Liver (tissue), 8 donors: ENCODE measurements at regions not wholly inside any gene's neighbourhood (a gene's known extent, or its start where the extent isn't known, plus 50 kb on each side); places are given as distances from the start of the nearest gene placed in this dataset.

Experiments used
- DNase-seq: peaks from one replicate; pipeline ENCODE4 v3.0.0-alpha.2; 2017; ENCODE audit warnings: low spot score
- H3K27ac ChIP-seq, 2 donors: one replicate each; pipeline ENCODE4 v1.7.0; 2013; ENCODE audit warnings: inconsistent platforms in 2 of 2, low read length in 2 of 2, control low read depth in 1 of 2, low read depth in 1 of 2, mild to moderate bottlenecking in 1 of 2
- H3K27me3 ChIP-seq, 4 donors: one replicate each; pipeline versions ENCODE4 v1.6.1 to v1.7.0; 2013; ENCODE audit warnings: low read length in 3 of 4, inconsistent platforms in 1 of 4, mild to moderate bottlenecking in 1 of 4, moderate library complexity in 1 of 4; ENCODE audit not compliant: control insufficient read depth in 4 of 4, insufficient read depth in 4 of 4
- H3K36me3 ChIP-seq, 4 donors: one replicate each; pipeline versions ENCODE4 v1.6.1 to v1.7.0; 2013; ENCODE audit warnings: low read length in 3 of 4, mild to moderate bottlenecking in 3 of 4, low read depth in 1 of 4, moderate library complexity in 1 of 4; ENCODE audit not compliant: control insufficient read depth in 4 of 4, insufficient read depth in 3 of 4
- H3K4me1 ChIP-seq, 4 donors: one replicate each; pipeline versions ENCODE4 v1.6.1 to v1.7.0; 2013; ENCODE audit warnings: low read length in 3 of 4, mild to moderate bottlenecking in 3 of 4, moderate library complexity in 1 of 4; ENCODE audit not compliant: control insufficient read depth in 4 of 4, insufficient read depth in 4 of 4
- H3K4me3 ChIP-seq, 3 donors: one replicate each; pipeline versions ENCODE4 v1.6.1 to v1.7.0; 2013; ENCODE audit warnings: low read length in 3 of 3, control low read depth in 1 of 3, low read depth in 1 of 3, mild to moderate bottlenecking in 1 of 3
- H3K9ac ChIP-seq, 2 donors: one replicate each; pipeline ENCODE4 v1.7.0; 2013; ENCODE audit warnings: low read length in 2 of 2, mild to moderate bottlenecking in 2 of 2, moderate library complexity in 2 of 2, control low read depth in 1 of 2, low read depth in 1 of 2
- H3K9me3 ChIP-seq, 4 donors: one replicate each; pipeline versions ENCODE4 v1.6.1 to v1.7.0; 2013; ENCODE audit warnings: low read length in 3 of 4; ENCODE audit not compliant: control insufficient read depth in 4 of 4
- ATF3 ChIP-seq: IDR thresholded peaks from 2 replicates; pipeline ENCODE4 v1.6.1; 2016; ENCODE audit warnings: antibody characterized with exemption
- FOXA1 ChIP-seq: IDR thresholded peaks from 2 replicates; pipeline ENCODE4 v1.6.1; 2016; ENCODE audit warnings: antibody characterized with exemption
- FOXA2 ChIP-seq: IDR thresholded peaks from 2 replicates; pipeline ENCODE4 v1.6.1; 2016; ENCODE audit warnings: antibody characterized with exemption
- JUND ChIP-seq, 2 donors: IDR thresholded peaks; 2 replicates each; pipeline ENCODE4 v1.6.1; 2016; ENCODE audit warnings: antibody characterized with exemption in 2 of 2
- NR2F2 ChIP-seq: IDR thresholded peaks from 2 replicates; pipeline ENCODE4 v1.6.1; 2016; ENCODE audit warnings: antibody characterized with exemption
- RAD21 ChIP-seq, 2 donors: IDR thresholded peaks; 2 replicates each; pipeline ENCODE4 v1.6.1; 2016; ENCODE audit warnings: antibody characterized with exemption in 2 of 2, mild to moderate bottlenecking in 2 of 2
- SP1 ChIP-seq: IDR thresholded peaks from 2 replicates; pipeline ENCODE4 v1.6.1; 2018; ENCODE audit warnings: antibody characterized with exemption, mild to moderate bottlenecking
- TAF1 ChIP-seq: conservative IDR thresholded peaks from 2 replicates; pipeline ENCODE4 v1.6.1; 2016; ENCODE audit warnings: antibody characterized with exemption, mild to moderate bottlenecking
- WGBS: extraction: QIAGEN DNeasy Blood & Tissue Kit; methylation state at CpG from one replicate; pipeline ENCODE4 v1.1.7; 2013; 5-methylcytosine and 5-hydroxymethylcytosine counted together
- TF ChIP-seq, protein P1 (sequence below): IDR thresholded peaks from 2 replicates; pipeline ENCODE4 v1.6.1; 2016; ENCODE audit warnings: antibody characterized with exemption, mild to moderate bottlenecking
- TF ChIP-seq, protein P2 (sequence below): fragments of 150-350 bp; IDR thresholded peaks from 2 replicates; pipeline ENCODE4 v1.5.1; 2017; ENCODE audit warnings: improper control_type of control experiment, low read depth, low read length; ENCODE audit not compliant: missing input control
- donor health status: healthy.
- donor health status: healthy.
- donor health status: healthy.
- donor health status: healthy.
- donor health status: healthy.

GRCh38 chr13:107821492-107821891 lies 393.8 kb downstream of the LIG4 start:
- no peaks in the 10 kb centered on the region for H3K27me3 ChIP-seq
- 83% methylated on average over 2 of the region's 2 CpGs for WGBS
- H3K36me3 ChIP-seq = no peaks in the 10 kb centered on the region
- no peaks in the 10 kb centered on the region for H3K4me1 ChIP-seq
- no peaks in the 10 kb centered on the region for H3K9me3 ChIP-seq
- H3K27ac ChIP-seq = no peak overlapping the region
- DNase-seq = no peak
- H3K4me3 ChIP-seq = no peak overlapping the region
- no peak overlapping the region for H3K9ac ChIP-seq
- TF ChIP-seq RAD21 (IDR thresholded peaks at IDR 0.05) (no peak), SP1 (no peak), FOXA1 (no peak), NR2F2 (no peak), FOXA2 (no peak)
- TF ChIP-seq, protein P1, sequence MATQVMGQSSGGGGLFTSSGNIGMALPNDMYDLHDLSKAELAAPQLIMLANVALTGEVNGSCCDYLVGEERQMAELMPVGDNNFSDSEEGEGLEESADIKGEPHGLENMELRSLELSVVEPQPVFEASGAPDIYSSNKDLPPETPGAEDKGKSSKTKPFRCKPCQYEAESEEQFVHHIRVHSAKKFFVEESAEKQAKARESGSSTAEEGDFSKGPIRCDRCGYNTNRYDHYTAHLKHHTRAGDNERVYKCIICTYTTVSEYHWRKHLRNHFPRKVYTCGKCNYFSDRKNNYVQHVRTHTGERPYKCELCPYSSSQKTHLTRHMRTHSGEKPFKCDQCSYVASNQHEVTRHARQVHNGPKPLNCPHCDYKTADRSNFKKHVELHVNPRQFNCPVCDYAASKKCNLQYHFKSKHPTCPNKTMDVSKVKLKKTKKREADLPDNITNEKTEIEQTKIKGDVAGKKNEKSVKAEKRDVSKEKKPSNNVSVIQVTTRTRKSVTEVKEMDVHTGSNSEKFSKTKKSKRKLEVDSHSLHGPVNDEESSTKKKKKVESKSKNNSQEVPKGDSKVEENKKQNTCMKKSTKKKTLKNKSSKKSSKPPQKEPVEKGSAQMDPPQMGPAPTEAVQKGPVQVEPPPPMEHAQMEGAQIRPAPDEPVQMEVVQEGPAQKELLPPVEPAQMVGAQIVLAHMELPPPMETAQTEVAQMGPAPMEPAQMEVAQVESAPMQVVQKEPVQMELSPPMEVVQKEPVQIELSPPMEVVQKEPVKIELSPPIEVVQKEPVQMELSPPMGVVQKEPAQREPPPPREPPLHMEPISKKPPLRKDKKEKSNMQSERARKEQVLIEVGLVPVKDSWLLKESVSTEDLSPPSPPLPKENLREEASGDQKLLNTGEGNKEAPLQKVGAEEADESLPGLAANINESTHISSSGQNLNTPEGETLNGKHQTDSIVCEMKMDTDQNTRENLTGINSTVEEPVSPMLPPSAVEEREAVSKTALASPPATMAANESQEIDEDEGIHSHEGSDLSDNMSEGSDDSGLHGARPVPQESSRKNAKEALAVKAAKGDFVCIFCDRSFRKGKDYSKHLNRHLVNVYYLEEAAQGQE = no peak
- TF ChIP-seq, protein P2, sequence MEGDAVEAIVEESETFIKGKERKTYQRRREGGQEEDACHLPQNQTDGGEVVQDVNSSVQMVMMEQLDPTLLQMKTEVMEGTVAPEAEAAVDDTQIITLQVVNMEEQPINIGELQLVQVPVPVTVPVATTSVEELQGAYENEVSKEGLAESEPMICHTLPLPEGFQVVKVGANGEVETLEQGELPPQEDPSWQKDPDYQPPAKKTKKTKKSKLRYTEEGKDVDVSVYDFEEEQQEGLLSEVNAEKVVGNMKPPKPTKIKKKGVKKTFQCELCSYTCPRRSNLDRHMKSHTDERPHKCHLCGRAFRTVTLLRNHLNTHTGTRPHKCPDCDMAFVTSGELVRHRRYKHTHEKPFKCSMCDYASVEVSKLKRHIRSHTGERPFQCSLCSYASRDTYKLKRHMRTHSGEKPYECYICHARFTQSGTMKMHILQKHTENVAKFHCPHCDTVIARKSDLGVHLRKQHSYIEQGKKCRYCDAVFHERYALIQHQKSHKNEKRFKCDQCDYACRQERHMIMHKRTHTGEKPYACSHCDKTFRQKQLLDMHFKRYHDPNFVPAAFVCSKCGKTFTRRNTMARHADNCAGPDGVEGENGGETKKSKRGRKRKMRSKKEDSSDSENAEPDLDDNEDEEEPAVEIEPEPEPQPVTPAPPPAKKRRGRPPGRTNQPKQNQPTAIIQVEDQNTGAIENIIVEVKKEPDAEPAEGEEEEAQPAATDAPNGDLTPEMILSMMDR = no peak

- Histone ChIP-seq H3K4me1 (no peaks in the 10 kb centered on the region), H3K9ac (no peak overlapping the region), H3K4me3 (no peak overlapping the region), H3K27ac (no peak overlapping the region), H3K27me3 (no peaks in the 10 kb centered on the region), H3K36me3 (no peaks in the 10 kb centered on the region), H3K9me3 (no peaks in the 10 kb centered on the region)
- TF ChIP-seq JUND (IDR thresholded peaks at IDR 0.05) = no peak
- TF ChIP-seq TAF1 = no peak
- no peak for TF ChIP-seq RAD21 (IDR thresholded peaks at IDR 0.05)
- no peak for TF ChIP-seq FOXA1
- no peak for DNase-seq
- 63% methylated on average over 2 of the region's 2 CpGs for WGBS
These were observed 396.3 kb downstream of the LIG4 start for GRCh38 chr13:107819071-107819470.

DNA sequence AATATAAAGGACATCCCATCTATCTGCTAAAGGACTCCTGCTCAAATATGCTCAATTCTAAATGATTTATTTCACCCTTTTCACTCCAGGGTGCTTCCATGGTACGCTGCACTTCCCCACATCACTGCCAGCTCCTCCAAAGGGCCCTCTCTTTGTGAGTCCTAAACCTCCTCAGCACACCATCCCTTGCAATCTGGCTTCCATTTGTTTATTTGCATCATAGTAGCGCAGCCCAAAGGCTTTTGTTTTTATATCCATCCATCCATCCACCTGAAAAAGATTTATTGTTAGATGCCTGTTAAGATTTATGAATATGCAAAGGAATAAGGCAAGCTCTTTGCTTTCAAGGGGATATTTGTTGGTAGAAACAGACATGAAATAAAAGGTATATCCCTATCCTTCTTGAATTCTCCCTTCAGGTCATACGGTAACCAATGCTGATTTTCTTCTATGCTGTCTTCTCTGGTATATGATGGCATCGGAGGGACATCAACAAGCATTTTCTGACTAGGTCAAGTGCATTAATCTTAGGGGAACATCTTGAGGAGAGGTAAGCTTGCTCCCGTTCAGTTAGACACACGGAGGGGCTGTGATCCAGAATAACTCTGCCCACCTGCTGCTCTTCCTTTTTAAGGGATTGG lies 397.6 kb downstream of the LIG4 start:
- no peak overlapping the region for H3K9ac ChIP-seq
- no peak for TF ChIP-seq SP1
- TF ChIP-seq, protein P1 = no peak
- TF ChIP-seq ATF3 = no peak
- no peak for TF ChIP-seq NR2F2
- no peak for TF ChIP-seq RAD21 (IDR thresholded peaks at IDR 0.05)
- no peak overlapping the region for H3K27ac ChIP-seq
- WGBS = 67% methylated on average over 6 of the region's 6 CpGs
- no peak for DNase-seq
- no peak overlapping the region for H3K4me3 ChIP-seq
- no peaks in the 10 kb centered on the region for H3K9me3 ChIP-seq
- H3K36me3 ChIP-seq = no peaks in the 10 kb centered on the region
- no peaks in the 10 kb centered on the region for H3K27me3 ChIP-seq
- H3K4me1 ChIP-seq = no peaks in the 10 kb centered on the region
